ENCODE measurements at regions not wholly inside any gene's neighbourhood (a gene's known extent, or its start where the extent isn't known, plus 50 kb on each side); places are given as distances from the start of the nearest gene placed in this dataset.
"Not testable (repeated sequence)": the region's sequence is repeated elsewhere in the genome, so short reads cannot be mapped to it uniquely, and the experiment has no call there.

- BruUV-seq (replicated peaks), result no TSS peak
- Histone ChIP-seq H2AFZ (ENCODE audit: low read length) (no peak overlapping the region), H3K4me3 (ENCODE audit: low read length) (no peak overlapping the region), H3F3A (ENCODE audit: low read length, unreplicated experiment) (no peaks in the 10 kb centered on the region), H3K9me3 (ENCODE audit: low read length) (no peaks in the 10 kb centered on the region), H3K79me2 (ENCODE audit: low read length) (no peaks in the 10 kb centered on the region), H3K4me2 (ENCODE audit: low read length) (no peak overlapping the region), H3K27ac (ENCODE audit: low read length) (peak overlapping the region; percentile 80), H3K4me1 (ENCODE audit: insufficient read depth, low read length) (peaks cover 16% of the 10 kb centered on the region), H3K9ac (ENCODE audit: low read length) (peak overlapping the region; percentile 14; the same call in 1 of the 2 replicates), H3K36me3 (ENCODE audit: low read depth, low read length) (no peaks in the 10 kb centered on the region), H4K20me1 (ENCODE audit: low read length) (no peaks in the 10 kb centered on the region), H3K9me2 (replicated peaks; ENCODE audit: low read length) (no peaks in the 10 kb centered on the region), H3K27me3 (ENCODE audit: low read length) (no peaks in the 10 kb centered on the region)
- ChIA-PET POLR2A (ENCODE audit: unreplicated experiment) (no interaction called here), CTCF (no interaction called here)
- ATAC-seq (no peak), DNase-seq (peak; percentile 18)
- intact Hi-C loops (cut with micrococcal nuclease), result no loop called here
- TF ChIP-seq EZH2phosphoT487 (IDR thresholded peaks at IDR 0.05; ENCODE audit: borderline replicate concordance, low read length) (no peak), EZH2 (IDR thresholded peaks at IDR 0.05; ENCODE audit: low read length, unreplicated experiment) (no peak), CTCF (conservative IDR thresholded peaks at IDR 0.05; ENCODE audit: low read depth, low read length) (no peak)
These were observed 105.5 kb downstream of the TNFRSF13B start for GRCh38 chr17:16866436-16866835.

DNA sequence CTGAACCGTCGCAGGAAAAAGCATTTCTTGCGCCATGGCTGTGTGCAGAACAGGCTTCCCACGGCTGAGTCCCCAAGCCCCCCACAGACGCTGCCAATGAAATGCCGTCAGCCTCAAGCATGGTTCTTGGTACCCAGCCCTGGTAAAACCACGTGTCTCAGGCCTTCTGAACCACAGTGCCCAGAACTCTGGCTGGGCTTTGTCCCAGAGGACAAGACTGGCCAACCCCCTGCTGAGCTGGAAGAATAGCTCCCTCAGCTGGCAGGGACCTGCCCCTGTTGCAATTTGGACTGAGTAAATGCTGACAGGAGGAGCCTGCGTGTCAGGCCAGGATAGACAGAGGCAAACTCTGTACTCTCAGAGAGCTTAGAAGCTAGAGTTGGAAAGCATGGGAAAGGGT is 106.2 kb downstream of the TNFRSF13B start:
- peak; percentile 16 for ATAC-seq
- Histone ChIP-seq H3K27ac (ENCODE audit: low read length) (peak overlapping the region; percentile 80), H3K4me1 (ENCODE audit: insufficient read depth, low read length) (peaks cover 23% of the 10 kb centered on the region), H3K9ac (ENCODE audit: low read length) (peak overlapping the region; percentile 39; the same call in 1 of the 2 replicates)
- H3K9me2 ChIP-seq (replicated peaks; ENCODE audit: low read length); CTCF ChIA-PET; DNase-seq; H3K79me2 ChIP-seq (ENCODE audit: low read length); H3K4me2 ChIP-seq (ENCODE audit: low read length); H3K36me3 ChIP-seq (ENCODE audit: low read depth, low read length); H4K20me1 ChIP-seq (ENCODE audit: low read length); H3K27me3 ChIP-seq (ENCODE audit: low read length); H2AFZ ChIP-seq (ENCODE audit: low read length); H3K4me3 ChIP-seq (ENCODE audit: low read length); H3F3A ChIP-seq (ENCODE audit: low read length, unreplicated experiment); H3K9me3 ChIP-seq (ENCODE audit: low read length); intact Hi-C loops (cut with micrococcal nuclease); POLR2A ChIA-PET (ENCODE audit: unreplicated experiment): not testable (repeated sequence)
- TSS peak; percentile 100 for BruUV-seq (replicated peaks)

GRCh38 chr17:16865077-16865613 is 106.8 kb downstream of the TNFRSF13B start:
- DNase-seq; H3K9ac ChIP-seq (ENCODE audit: low read length); H3K4me2 ChIP-seq (ENCODE audit: low read length); POLR2A ChIA-PET (ENCODE audit: unreplicated experiment); H3K27ac ChIP-seq (ENCODE audit: low read length); BruUV-seq (replicated peaks); H3K79me2 ChIP-seq (ENCODE audit: low read length); CTCF ChIA-PET; H3F3A ChIP-seq (ENCODE audit: low read length, unreplicated experiment); H3K9me2 ChIP-seq (replicated peaks; ENCODE audit: low read length); H2AFZ ChIP-seq (ENCODE audit: low read length); intact Hi-C loops (cut with micrococcal nuclease); H3K4me3 ChIP-seq (ENCODE audit: low read length); H3K36me3 ChIP-seq (ENCODE audit: low read depth, low read length); H4K20me1 ChIP-seq (ENCODE audit: low read length); H3K27me3 ChIP-seq (ENCODE audit: low read length); H3K9me3 ChIP-seq (ENCODE audit: low read length): not testable (repeated sequence)
- H3K4me1 ChIP-seq (ENCODE audit: insufficient read depth, low read length), result peaks cover 29% of the 10 kb centered on the region
- peak; percentile 78 for ATAC-seq

- H3K79me2 ChIP-seq (ENCODE audit: low read length); H3K9ac ChIP-seq (ENCODE audit: low read length); H2AFZ ChIP-seq (ENCODE audit: low read length); DNase-seq; POLR2A ChIA-PET (ENCODE audit: unreplicated experiment); CTCF ChIA-PET; H3K4me3 ChIP-seq (ENCODE audit: low read length); H3K27ac ChIP-seq (ENCODE audit: low read length); H3K9me3 ChIP-seq (ENCODE audit: low read length); H3K36me3 ChIP-seq (ENCODE audit: low read depth, low read length); H3K9me2 ChIP-seq (replicated peaks; ENCODE audit: low read length); H3K27me3 ChIP-seq (ENCODE audit: low read length); intact Hi-C loops (cut with micrococcal nuclease); H3F3A ChIP-seq (ENCODE audit: low read length, unreplicated experiment); H3K4me2 ChIP-seq (ENCODE audit: low read length); BruUV-seq (replicated peaks); H4K20me1 ChIP-seq (ENCODE audit: low read length): not testable (repeated sequence)
- ATAC-seq, result peak; percentile 33
- H3K4me1 ChIP-seq (ENCODE audit: insufficient read depth, low read length), result peaks cover 31% of the 10 kb centered on the region
These were observed 107.3 kb downstream of the TNFRSF13B start for GRCh38 chr17:16864462-16865076.

Measured in PC-3 (cell line).